GM12878 (cell line): ENCODE measurements at regions not wholly inside any gene's neighbourhood (a gene's known extent, or its start where the extent isn't known, plus 50 kb on each side); places are given as distances from the start of the nearest gene placed in this dataset.

Experiments used
- ATAC-seq: fragments of 200-7000 bp; cut with Tn5 transposase; 3 replicates; pipeline ENCODE4 v1.9.1; 2020; ENCODE audit warnings: mild to moderate bottlenecking, moderate library complexity
- BruUV-seq: library from RNA; stranded (reverse); fragments of 400-500 nt; replicated peaks from 2 replicates; lab custom pipeline; 2021; lab: Mats Ljungman, UMichigan
- CTCF ChIA-PET: fragments of 300-600 bp; sonication (Branson Sonifier 250); formaldehyde crosslinking; extraction: SDS; loops from one replicate; lab custom pipeline; 2021; ENCODE audit warnings: inconsistent platforms; lab: Yijun Ruan, JAX
- POLR2A ChIA-PET: fragments of 350-600 bp; formaldehyde crosslinking; extraction: SDS; loops from one replicate; lab custom pipeline; 2021; ENCODE audit warnings: inconsistent platforms; lab: Charles Lee
- RAD21 ChIA-PET: fragments of 300-600 bp; sonication (Branson Sonifier 250); formaldehyde crosslinking; loops from one replicate; lab custom pipeline; 2023; ENCODE audit warnings: antibody characterized with exemption; ENCODE audit not compliant: unreplicated experiment; lab: Charles Lee
- SMC1A ChIA-PET: fragments of 300-600 bp; sonication (Branson Sonifier 250); formaldehyde crosslinking; loops from one replicate; lab custom pipeline; 2023; ENCODE audit not compliant: unreplicated experiment, uncharacterized antibody; lab: Charles Lee
- DNase-seq: peaks from one replicate; pipeline ENCODE4 v3.0.0-alpha.2; 2011; ENCODE audit warnings: low read depth, low spot score
- FAIRE-seq: peaks from 3 replicates; lab custom pipeline; 2011; peaks lifted over from hg19 to GRCh38; lab: Jason Lieb, UNC
- H2AFZ ChIP-seq: 2 replicates; pipeline ENCODE4 v1.6.0; 2011; ENCODE audit warnings: low read depth, low read length, control low read depth; ENCODE audit not compliant: control insufficient read depth
- H3K27ac ChIP-seq: 2 replicates; pipeline ENCODE4 v1.5.1; 2011; ENCODE audit warnings: control low read depth; ENCODE audit not compliant: control insufficient read depth, insufficient read depth
- H3K27me3 ChIP-seq, 2 experiments: replicated peaks in 1 of 2; 2 replicates each; pipeline versions ENCODE4 v1.6.0 to v1.6.1; 2011; ENCODE audit warnings: low read length in 1 of 2; ENCODE audit not compliant: control insufficient read depth in 2 of 2, insufficient read depth in 2 of 2
- H3K36me3 ChIP-seq, 2 experiments: 2 replicates each; pipeline ENCODE4 v1.5.1; 2011; ENCODE audit warnings: low read length in 1 of 2; ENCODE audit not compliant: control insufficient read depth in 2 of 2, insufficient read depth in 2 of 2
- H3K4me1 ChIP-seq: 2 replicates; pipeline ENCODE4 v1.6.1; 2011; ENCODE audit warnings: mild to moderate bottlenecking, low read length, moderate library complexity, mixed read lengths; ENCODE audit not compliant: control insufficient read depth, insufficient read depth
- H3K4me2 ChIP-seq: 2 replicates; pipeline ENCODE4 v1.6.0; 2011; ENCODE audit warnings: control low read depth; ENCODE audit not compliant: control insufficient read depth, insufficient read depth
- H3K4me3 ChIP-seq: fragments of 200-600 bp; sonication (generic); 2 replicates; pipeline ENCODE4 v1.5.1; 2016
- H3K79me2 ChIP-seq: 2 replicates; pipeline ENCODE4 v1.6.0; 2011; ENCODE audit warnings: low read length; ENCODE audit not compliant: control insufficient read depth, insufficient read depth
- H3K9ac ChIP-seq: 2 replicates; pipeline ENCODE4 v1.8.0; 2011; ENCODE audit warnings: low read length, control low read depth, mixed read lengths; ENCODE audit not compliant: control insufficient read depth, insufficient read depth
- H3K9me3 ChIP-seq: replicated peaks from 3 replicates; pipeline ENCODE4 v1.5.1; 2011; ENCODE audit warnings: mild to moderate bottlenecking, low read length; ENCODE audit not compliant: control insufficient read depth, insufficient read depth
- H4K20me1 ChIP-seq: 2 replicates; pipeline ENCODE4 v1.6.0; 2011; ENCODE audit not compliant: control insufficient read depth, insufficient read depth
- IRF4 ChIP-seq: IDR thresholded peaks from 2 replicates; pipeline ENCODE4 v1.6.1; 2011; ENCODE audit warnings: low read depth, low read length
- JUNB ChIP-seq: IDR thresholded peaks from 2 replicates; pipeline ENCODE4 v1.6.1; 2016; ENCODE audit warnings: antibody characterized with exemption, mild to moderate bottlenecking
- MEF2B ChIP-seq: fragments of 450-650 bp; IDR thresholded peaks from 2 replicates; pipeline ENCODE4 v1.6.1; 2018; ENCODE audit warnings: mild to moderate bottlenecking, moderate library complexity; ENCODE audit not compliant: partially characterized antibody, poor library complexity, severe bottlenecking
- NFYB ChIP-seq: IDR thresholded peaks from 2 replicates; pipeline ENCODE4 v1.6.1; 2011; ENCODE audit warnings: low read depth, mild to moderate bottlenecking, low read length, improper control_type of control experiment, moderate library complexity; ENCODE audit not compliant: insufficient read depth
- NR2F1 ChIP-seq: fragments of 450-650 bp; conservative IDR thresholded peaks from 2 replicates; pipeline ENCODE4 v1.6.1; 2017; ENCODE audit warnings: mild to moderate bottlenecking
- POLR2AphosphoS5 ChIP-seq: IDR thresholded peaks from 2 replicates; pipeline ENCODE4 v1.6.1; 2011; ENCODE audit warnings: mild to moderate bottlenecking, low read length, inconsistent platforms
- RAD21 ChIP-seq: IDR thresholded peaks from 2 replicates; pipeline ENCODE4 v1.6.1; 2011; ENCODE audit warnings: mild to moderate bottlenecking, low read depth, low read length, moderate library complexity; ENCODE audit not compliant: insufficient read depth
- RBBP5 ChIP-seq: fragments of 200-600 bp; sonication (generic); conservative IDR thresholded peaks from 2 replicates; pipeline ENCODE4 v1.6.1; 2016
- RELA ChIP-seq: fragments of 450-650 bp; IDR thresholded peaks from 2 replicates; pipeline ENCODE4 v1.8.0; 2014; ENCODE audit warnings: borderline replicate concordance; ENCODE audit not compliant: partially characterized antibody
- RUNX3 ChIP-seq: IDR thresholded peaks from 2 replicates; pipeline ENCODE4 v1.6.1; 2012; ENCODE audit warnings: low read length, inconsistent platforms
- YBX1 ChIP-seq: fragments of 450-650 bp; IDR thresholded peaks from 2 replicates; pipeline ENCODE4 v1.6.1; 2016; ENCODE audit warnings: antibody characterized with exemption
- YY1 ChIP-seq: IDR thresholded peaks from 2 replicates; pipeline ENCODE4 v1.6.1; 2011; ENCODE audit warnings: low read depth, mild to moderate bottlenecking, low read length
- ZBED1 ChIP-seq: IDR thresholded peaks from 2 replicates; pipeline ENCODE4 v1.6.1; 2016; ENCODE audit warnings: borderline replicate concordance
- ZNF24 ChIP-seq: fragments of 450-650 bp; IDR thresholded peaks from 2 replicates; pipeline ENCODE4 v1.6.1; 2017; ENCODE audit warnings: antibody characterized with exemption, mild to moderate bottlenecking
- ZNF622 ChIP-seq: fragments of 450-650 bp; IDR thresholded peaks from 2 replicates; pipeline ENCODE4 v1.6.1; 2017; ENCODE audit warnings: mild to moderate bottlenecking, inconsistent platforms
- WGBS: methylation state at CpG from one replicate; pipeline ENCODE4 v1.1.6; 2016; ENCODE audit warnings: low lambda C conversion rate; ENCODE audit not compliant: insufficient replicate concordance, insufficient coverage; ENCODE audit errors: missing lambda C conversion rate; 5-methylcytosine and 5-hydroxymethylcytosine counted together
- in situ Hi-C: fragments of 300-500 bp; cut with MboI; formaldehyde crosslinking; loops from 9 replicates; pipeline ENCODE4 v1.14.3; 2018; ENCODE audit warnings: mixed read lengths
- intact Hi-C: fragments of 100-400 bp; cut with micrococcal nuclease; formaldehyde crosslinking; loops from one replicate; pipeline ENCODE4 v1.14.2; 2022; ENCODE audit not compliant: unreplicated experiment
- TF ChIP-seq, protein P1 (sequence below): IDR thresholded peaks from 2 replicates; pipeline ENCODE4 v1.6.1; 2011; ENCODE audit warnings: low read depth, low read length, improper control_type of control experiment, borderline replicate concordance
- TF ChIP-seq, protein P2 (sequence below): fragments of 450-650 bp; IDR thresholded peaks from 2 replicates; pipeline ENCODE4 v1.6.1; 2017; ENCODE audit warnings: borderline replicate concordance
- TF ChIP-seq, protein P3 (sequence below): IDR thresholded peaks from 2 replicates; pipeline ENCODE4 v1.6.1; 2011; ENCODE audit warnings: mild to moderate bottlenecking, low read depth, low read length, moderate library complexity; ENCODE audit not compliant: insufficient replicate concordance
- TF ChIP-seq, protein P4 (sequence below): IDR thresholded peaks from 2 replicates; pipeline ENCODE4 v1.6.1; 2011; ENCODE audit warnings: low read depth, mild to moderate bottlenecking, low read length, moderate library complexity, borderline replicate concordance; ENCODE audit errors: extremely low read depth

DNA sequence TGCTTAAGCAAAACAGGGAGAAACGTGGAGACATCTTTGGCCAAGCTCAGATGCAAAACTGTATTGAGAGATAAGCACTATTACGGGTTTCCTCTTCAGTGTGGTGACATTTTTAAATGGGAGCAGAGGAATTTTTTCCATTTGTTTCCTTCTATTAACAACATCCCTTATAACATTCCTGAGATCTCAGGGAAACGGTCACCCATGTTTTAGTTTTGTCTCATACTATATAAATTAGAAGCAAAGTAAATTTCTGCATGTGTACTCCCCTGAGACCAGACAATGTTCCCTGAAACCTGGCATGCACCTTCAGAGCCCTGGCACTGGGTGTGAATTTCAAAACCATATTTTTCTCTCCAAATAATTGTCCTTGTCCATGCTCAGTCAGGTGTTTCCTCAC is 57.6 kb upstream of the RNF152 start:
- Histone ChIP-seq H3K27ac (no peak overlapping the region), H3K4me1 (peaks cover 12% of the 10 kb centered on the region), H4K20me1 (no peaks in the 10 kb centered on the region), H3K4me3 (no peak overlapping the region), H3K4me2 (no peak overlapping the region), H3K36me3 (no peaks in the 10 kb centered on the region), H3K9me3 (peaks cover 2% of the 10 kb centered on the region; the same call in 2 of the 3 replicates), H2AFZ (no peak overlapping the region), H3K9ac (no peak overlapping the region), H3K79me2 (no peaks in the 10 kb centered on the region), H3K27me3 (no peaks in the 10 kb centered on the region)
- TF ChIP-seq IRF4 (no peak), JUNB (no peak), ZBED1 (no peak), YBX1 (no peak), NR2F1 (no peak), ZNF24 (no peak), RAD21 (no peak), YY1 (no peak), RUNX3 (no peak), RELA (no peak), ZNF622 (no peak), POLR2AphosphoS5 (no peak), NFYB (no peak), MEF2B (no peak), RBBP5 (no peak)
- TF ChIP-seq, protein P1, sequence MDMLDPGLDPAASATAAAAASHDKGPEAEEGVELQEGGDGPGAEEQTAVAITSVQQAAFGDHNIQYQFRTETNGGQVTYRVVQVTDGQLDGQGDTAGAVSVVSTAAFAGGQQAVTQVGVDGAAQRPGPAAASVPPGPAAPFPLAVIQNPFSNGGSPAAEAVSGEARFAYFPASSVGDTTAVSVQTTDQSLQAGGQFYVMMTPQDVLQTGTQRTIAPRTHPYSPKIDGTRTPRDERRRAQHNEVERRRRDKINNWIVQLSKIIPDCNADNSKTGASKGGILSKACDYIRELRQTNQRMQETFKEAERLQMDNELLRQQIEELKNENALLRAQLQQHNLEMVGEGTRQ, result no peak
- TF ChIP-seq, protein P2, sequence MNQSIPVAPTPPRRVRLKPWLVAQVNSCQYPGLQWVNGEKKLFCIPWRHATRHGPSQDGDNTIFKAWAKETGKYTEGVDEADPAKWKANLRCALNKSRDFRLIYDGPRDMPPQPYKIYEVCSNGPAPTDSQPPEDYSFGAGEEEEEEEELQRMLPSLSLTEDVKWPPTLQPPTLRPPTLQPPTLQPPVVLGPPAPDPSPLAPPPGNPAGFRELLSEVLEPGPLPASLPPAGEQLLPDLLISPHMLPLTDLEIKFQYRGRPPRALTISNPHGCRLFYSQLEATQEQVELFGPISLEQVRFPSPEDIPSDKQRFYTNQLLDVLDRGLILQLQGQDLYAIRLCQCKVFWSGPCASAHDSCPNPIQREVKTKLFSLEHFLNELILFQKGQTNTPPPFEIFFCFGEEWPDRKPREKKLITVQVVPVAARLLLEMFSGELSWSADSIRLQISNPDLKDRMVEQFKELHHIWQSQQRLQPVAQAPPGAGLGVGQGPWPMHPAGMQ, result no peak
- TF ChIP-seq, protein P3, sequence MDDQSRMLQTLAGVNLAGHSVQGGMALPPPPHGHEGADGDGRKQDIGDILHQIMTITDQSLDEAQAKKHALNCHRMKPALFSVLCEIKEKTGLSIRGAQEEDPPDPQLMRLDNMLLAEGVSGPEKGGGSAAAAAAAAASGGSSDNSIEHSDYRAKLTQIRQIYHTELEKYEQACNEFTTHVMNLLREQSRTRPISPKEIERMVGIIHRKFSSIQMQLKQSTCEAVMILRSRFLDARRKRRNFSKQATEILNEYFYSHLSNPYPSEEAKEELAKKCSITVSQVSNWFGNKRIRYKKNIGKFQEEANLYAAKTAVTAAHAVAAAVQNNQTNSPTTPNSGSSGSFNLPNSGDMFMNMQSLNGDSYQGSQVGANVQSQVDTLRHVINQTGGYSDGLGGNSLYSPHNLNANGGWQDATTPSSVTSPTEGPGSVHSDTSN, result no peak
- TF ChIP-seq, protein P4, sequence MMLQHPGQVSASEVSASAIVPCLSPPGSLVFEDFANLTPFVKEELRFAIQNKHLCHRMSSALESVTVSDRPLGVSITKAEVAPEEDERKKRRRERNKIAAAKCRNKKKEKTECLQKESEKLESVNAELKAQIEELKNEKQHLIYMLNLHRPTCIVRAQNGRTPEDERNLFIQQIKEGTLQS, result no peak
- in situ Hi-C loops (no loop called here), intact Hi-C loops (no loop called here)
- no TSS peak for BruUV-seq
- RAD21 ChIA-PET, result no interaction called here
- DNase-seq (no peak), FAIRE-seq (no peak), ATAC-seq (no peak)
- WGBS, result 52% methylated on average over 3 of the region's 3 CpGs
- SMC1A ChIA-PET, result interaction anchor here (0.9 kb wide), 2 partner anchors 9 to 14 kb away, joined by 3 to 4 read pairs; no protein-coding TSS in a partner anchor
- POLR2A ChIA-PET, result no interaction called here
- CTCF ChIA-PET, result no interaction called here
